Osteocyte (in vitro differentiated cells): ENCODE measurements at regions not wholly inside any gene's neighbourhood (a gene's known extent, or its start where the extent isn't known, plus 50 kb on each side); places are given as distances from the start of the nearest gene placed in this dataset.
A peak's percentile ranks its signal among the peaks of the same experiment; 100 is the strongest.

ENCODE experiments used
- DNase-seq: peaks from one replicate; pipeline ENCODE4 v3.0.0; 2021; ENCODE audit warnings: mixed read lengths; ENCODE audit not compliant: unreplicated experiment; ENCODE audit errors: extremely low spot score
- H3K27ac Mint-ChIP-seq: one replicate; pipeline ENCODE4 v1.8.0; 2021; ENCODE audit warnings: mild to moderate bottlenecking, mixed read lengths; ENCODE audit not compliant: unreplicated experiment
- H3K27me3 Mint-ChIP-seq: one replicate; pipeline ENCODE4 v1.8.0; 2021; ENCODE audit warnings: mixed read lengths; ENCODE audit not compliant: unreplicated experiment
- H3K36me3 Mint-ChIP-seq: one replicate; pipeline ENCODE4 v1.8.0; 2021; ENCODE audit warnings: mixed read lengths; ENCODE audit not compliant: unreplicated experiment
- H3K4me1 Mint-ChIP-seq: one replicate; pipeline ENCODE4 v1.8.0; 2021; ENCODE audit warnings: mixed read lengths; ENCODE audit not compliant: unreplicated experiment
- H3K4me3 Mint-ChIP-seq: one replicate; pipeline ENCODE4 v1.8.0; 2021; ENCODE audit warnings: mild to moderate bottlenecking, moderate library complexity, mixed read lengths; ENCODE audit not compliant: unreplicated experiment
- H3K9me3 Mint-ChIP-seq: one replicate; pipeline ENCODE4 v1.8.0; 2021; ENCODE audit warnings: mixed read lengths; ENCODE audit not compliant: unreplicated experiment
- TF ChIP-seq, protein P1 (sequence below): fragments of 200-600 bp; sonication (generic); IDR thresholded peaks from 2 replicates; pipeline ENCODE4 v1.5.0; 2021; ENCODE audit warnings: antibody characterized with exemption, mild to moderate bottlenecking, moderate library complexity

DNA sequence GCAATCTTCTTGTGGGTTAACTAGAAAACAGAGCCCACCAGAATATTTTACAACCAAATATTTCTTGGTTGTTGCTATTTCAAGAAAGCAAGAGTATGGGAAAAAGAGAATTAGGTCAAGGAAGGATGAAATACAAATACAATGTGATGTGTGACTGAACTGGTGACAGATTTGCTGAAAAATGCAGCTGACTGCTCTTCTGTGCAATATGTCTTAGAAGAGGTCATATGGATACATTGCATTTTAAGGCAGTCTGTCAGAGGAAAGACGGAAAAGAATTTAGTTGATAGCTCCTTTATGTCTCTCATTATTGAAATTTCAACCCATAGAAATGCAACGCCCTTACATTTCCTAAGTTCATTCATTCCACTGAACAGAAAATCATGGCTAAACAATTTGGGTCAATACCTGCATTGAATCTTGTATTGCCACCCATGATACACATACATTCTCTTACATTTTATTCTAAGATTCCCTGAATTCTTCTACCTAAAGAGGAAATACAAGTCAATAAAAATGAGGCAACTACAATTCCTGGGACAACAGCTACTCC lies 423.1 kb downstream of the ADAM29 start:
- Mint-ChIP-seq H3K4me3 (no peak overlapping the region), H3K27ac (peak overlapping the region; percentile 69), H3K4me1 (peaks cover 37% of the 10 kb centered on the region), H3K27me3 (no peaks in the 10 kb centered on the region), H3K36me3 (peaks cover 8% of the 10 kb centered on the region), H3K9me3 (peaks cover 14% of the 10 kb centered on the region)
- TF ChIP-seq, protein P1, sequence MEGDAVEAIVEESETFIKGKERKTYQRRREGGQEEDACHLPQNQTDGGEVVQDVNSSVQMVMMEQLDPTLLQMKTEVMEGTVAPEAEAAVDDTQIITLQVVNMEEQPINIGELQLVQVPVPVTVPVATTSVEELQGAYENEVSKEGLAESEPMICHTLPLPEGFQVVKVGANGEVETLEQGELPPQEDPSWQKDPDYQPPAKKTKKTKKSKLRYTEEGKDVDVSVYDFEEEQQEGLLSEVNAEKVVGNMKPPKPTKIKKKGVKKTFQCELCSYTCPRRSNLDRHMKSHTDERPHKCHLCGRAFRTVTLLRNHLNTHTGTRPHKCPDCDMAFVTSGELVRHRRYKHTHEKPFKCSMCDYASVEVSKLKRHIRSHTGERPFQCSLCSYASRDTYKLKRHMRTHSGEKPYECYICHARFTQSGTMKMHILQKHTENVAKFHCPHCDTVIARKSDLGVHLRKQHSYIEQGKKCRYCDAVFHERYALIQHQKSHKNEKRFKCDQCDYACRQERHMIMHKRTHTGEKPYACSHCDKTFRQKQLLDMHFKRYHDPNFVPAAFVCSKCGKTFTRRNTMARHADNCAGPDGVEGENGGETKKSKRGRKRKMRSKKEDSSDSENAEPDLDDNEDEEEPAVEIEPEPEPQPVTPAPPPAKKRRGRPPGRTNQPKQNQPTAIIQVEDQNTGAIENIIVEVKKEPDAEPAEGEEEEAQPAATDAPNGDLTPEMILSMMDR = no peak
- DNase-seq = no peak

DNA sequence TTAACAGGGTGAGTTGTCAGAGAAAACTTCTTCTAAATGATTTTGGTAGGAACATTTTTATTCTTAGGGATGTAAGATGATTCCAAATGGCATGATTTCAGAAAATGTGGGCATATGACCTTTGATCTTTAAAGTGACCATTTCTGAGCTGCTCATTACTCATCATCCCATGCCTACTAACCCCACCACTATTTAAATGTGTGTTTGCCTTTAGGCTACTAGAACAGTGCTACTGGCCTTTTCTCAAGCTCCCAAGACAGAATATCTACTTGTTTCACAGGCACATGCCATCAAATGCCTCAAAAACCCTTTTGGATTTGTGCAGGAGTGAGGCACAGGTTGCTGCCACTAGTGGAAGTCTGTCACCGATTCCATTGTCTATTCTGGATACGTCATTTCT lies 428.2 kb downstream of the ADAM29 start:
- H3K36me3 Mint-ChIP-seq = peaks cover 10% of the 10 kb centered on the region
- no peak overlapping the region for H3K4me3 Mint-ChIP-seq

DNA sequence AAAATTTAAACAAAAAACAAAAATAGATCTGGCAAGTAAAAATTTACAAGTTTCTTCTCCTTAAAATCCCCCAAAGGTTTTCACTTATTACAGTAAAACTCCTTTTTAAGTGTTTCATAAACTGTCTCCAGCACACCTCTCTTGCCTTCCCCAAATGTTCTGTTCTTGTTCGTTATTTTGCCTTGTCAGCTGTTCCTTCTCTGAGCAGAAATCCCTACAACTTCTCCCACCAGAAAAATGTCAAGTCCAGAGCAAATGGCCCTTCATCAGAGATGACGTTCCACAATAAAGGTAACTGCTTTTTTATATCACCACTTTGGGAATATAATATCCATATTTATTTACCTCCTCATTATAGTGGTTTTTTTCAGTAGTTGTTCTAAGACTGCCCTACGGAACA lies 432.1 kb downstream of the ADAM29 start:
- DNase-seq = no peak
- H3K4me1 Mint-ChIP-seq = peaks cover 34% of the 10 kb centered on the region
- H3K4me3 Mint-ChIP-seq = no peak overlapping the region
- no peak overlapping the region for H3K27ac Mint-ChIP-seq
- H3K9me3 Mint-ChIP-seq = peaks cover 20% of the 10 kb centered on the region
- TF ChIP-seq, protein P1 = no peak
- H3K36me3 Mint-ChIP-seq = peaks cover 4% of the 10 kb centered on the region
- H3K27me3 Mint-ChIP-seq = no peaks in the 10 kb centered on the region

More for the DNA sequence above, 428.2 kb downstream of the ADAM29 start:
- peaks cover 11% of the 10 kb centered on the region for H3K9me3 Mint-ChIP-seq
- peaks cover 42% of the 10 kb centered on the region for H3K4me1 Mint-ChIP-seq
- no peaks in the 10 kb centered on the region for H3K27me3 Mint-ChIP-seq
- no peak for DNase-seq
- peak overlapping the region; percentile 69 for H3K27ac Mint-ChIP-seq
- TF ChIP-seq, protein P1 = no peak

DNA sequence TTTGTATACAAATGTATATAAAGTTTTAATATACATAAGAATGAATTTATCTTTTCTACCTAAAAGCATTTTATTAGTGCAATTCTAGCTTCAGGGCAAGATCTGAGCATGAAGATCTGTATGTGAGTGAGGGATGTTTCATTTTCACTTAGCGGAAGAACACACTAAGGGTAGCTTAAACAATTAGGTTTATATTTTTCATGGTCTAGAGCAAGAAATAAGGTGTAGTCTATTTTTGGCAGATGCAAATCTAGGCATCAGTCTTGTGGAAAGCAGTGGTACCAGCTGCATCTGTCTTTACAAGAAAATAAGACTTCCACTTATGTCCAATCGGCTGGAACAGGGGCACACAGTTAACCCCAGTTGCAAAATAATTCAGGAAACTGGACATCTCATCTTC lies 433.3 kb downstream of the ADAM29 start:
- H3K4me3 Mint-ChIP-seq = no peak overlapping the region
- peaks cover under 1% of the 10 kb centered on the region for H3K36me3 Mint-ChIP-seq
- TF ChIP-seq, protein P1 = no peak
- no peak for DNase-seq
- peaks cover 22% of the 10 kb centered on the region for H3K4me1 Mint-ChIP-seq
- H3K27ac Mint-ChIP-seq = no peak overlapping the region
- peaks cover 23% of the 10 kb centered on the region for H3K9me3 Mint-ChIP-seq
- H3K27me3 Mint-ChIP-seq = no peaks in the 10 kb centered on the region

DNA sequence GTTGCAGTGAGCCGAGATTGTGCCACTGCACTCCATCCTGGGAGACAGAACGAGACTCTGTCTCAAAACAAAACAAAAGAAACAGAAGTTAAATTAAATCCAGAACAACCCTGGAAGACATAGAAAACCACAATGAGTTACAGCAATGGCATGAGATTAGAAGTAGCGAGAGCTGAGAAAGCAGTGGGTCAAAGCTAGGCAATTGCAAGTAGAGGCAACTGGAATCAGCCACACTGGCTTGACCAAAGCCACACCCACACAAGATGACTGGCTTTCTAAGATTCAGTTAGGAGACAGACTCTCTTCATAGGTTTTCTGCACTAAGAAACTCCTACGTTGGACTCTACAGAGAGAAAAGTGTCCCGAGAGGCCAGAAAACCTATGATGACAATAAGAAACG lies 443.0 kb downstream of the GPM6A start:
- no peak overlapping the region for H3K4me3 Mint-ChIP-seq
- DNase-seq = no peak
- H3K4me1 Mint-ChIP-seq = peaks cover 31% of the 10 kb centered on the region
- no peaks in the 10 kb centered on the region for H3K27me3 Mint-ChIP-seq
- peaks cover 7% of the 10 kb centered on the region for H3K9me3 Mint-ChIP-seq
- TF ChIP-seq, protein P1 = no peak
- no peaks in the 10 kb centered on the region for H3K36me3 Mint-ChIP-seq
- H3K27ac Mint-ChIP-seq = no peak overlapping the region
